ENCODE measurements at regions not wholly inside any gene's neighbourhood (a gene's known extent, or its start where the extent isn't known, plus 50 kb on each side); places are given as distances from the start of the nearest gene placed in this dataset.
A peak's percentile ranks its signal among the peaks of the same experiment; 100 is the strongest.

DNA sequence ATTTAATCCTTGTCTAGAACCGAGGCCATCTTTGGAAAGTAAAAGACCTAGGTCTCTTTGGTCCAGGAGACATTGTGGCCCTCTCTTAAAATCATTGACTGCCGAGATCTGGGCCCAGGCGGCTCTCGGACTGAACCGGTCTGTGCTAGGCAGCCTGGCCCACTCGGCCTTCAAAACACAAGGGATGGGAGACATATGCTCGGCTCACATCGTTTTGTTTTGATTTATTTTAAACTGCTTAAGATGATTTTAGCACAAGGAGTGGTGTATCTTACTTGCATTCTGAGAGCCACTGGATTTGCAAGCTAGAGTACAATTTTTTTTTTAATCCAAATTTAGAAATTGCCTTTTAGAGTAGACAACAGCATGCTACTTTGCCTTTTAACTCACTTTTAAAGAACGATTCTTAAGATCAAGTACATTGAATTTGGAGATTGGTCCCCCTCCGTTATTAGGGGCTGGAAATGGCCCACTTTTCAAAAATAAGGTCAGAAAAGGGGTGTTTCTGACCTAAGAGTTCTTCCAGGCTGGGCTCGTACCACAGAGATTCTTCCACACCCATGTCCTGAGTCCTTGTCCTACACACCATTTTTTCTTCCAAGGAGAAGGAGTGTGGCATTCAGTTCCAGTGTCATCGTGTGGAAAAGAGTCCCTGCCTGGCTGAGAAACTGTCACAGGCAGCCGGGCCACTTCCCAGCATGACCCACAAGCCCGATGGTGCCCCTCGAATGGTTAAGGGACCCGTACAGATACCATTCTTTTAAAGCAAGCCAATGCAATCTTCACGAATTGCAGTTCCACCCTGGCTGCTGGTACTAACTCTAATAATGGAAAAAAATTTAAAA, 80.5 kb upstream of the WNT7B start:
- Histone ChIP-seq H3K36me3 (ENCODE audit: insufficient read depth, low read length) (peaks cover 8% of the 10 kb centered on the region), H3K4me1 (ENCODE audit: control insufficient read depth, insufficient read depth, low read length) (peaks cover 82% of the 10 kb centered on the region), H3K27me3 (ENCODE audit: control insufficient read depth, insufficient read depth, low read length) (no peaks in the 10 kb centered on the region), H3K4me2 (ENCODE audit: low read length) (peak overlapping the region; percentile 99), H3K9ac (ENCODE audit: low read depth, low read length) (peak overlapping the region; percentile 94), H3K9me3 (replicated peaks; ENCODE audit: low read length) (no peaks in the 10 kb centered on the region), H3K4me3 (ENCODE audit: low read length) (peak overlapping the region; percentile 87)

DNA sequence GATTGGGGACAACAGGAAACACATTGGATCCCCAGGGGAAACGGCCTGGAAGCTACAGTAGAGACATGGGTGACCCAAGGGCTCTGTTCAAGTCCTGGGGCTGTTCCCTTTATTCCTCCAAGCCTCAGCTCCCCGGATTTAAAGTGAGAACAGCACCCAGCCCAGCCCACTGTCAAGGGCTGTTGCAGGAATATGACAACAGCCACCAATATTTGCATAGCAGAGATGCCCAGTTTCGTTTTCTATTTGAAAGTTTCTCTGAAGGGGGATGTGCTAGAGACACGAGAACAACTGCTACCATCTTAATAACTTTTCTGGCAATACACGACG, 81.1 kb upstream of the WNT7B start:
- H3K4me3 ChIP-seq (ENCODE audit: low read length) = peak overlapping the region; percentile 87

DNA sequence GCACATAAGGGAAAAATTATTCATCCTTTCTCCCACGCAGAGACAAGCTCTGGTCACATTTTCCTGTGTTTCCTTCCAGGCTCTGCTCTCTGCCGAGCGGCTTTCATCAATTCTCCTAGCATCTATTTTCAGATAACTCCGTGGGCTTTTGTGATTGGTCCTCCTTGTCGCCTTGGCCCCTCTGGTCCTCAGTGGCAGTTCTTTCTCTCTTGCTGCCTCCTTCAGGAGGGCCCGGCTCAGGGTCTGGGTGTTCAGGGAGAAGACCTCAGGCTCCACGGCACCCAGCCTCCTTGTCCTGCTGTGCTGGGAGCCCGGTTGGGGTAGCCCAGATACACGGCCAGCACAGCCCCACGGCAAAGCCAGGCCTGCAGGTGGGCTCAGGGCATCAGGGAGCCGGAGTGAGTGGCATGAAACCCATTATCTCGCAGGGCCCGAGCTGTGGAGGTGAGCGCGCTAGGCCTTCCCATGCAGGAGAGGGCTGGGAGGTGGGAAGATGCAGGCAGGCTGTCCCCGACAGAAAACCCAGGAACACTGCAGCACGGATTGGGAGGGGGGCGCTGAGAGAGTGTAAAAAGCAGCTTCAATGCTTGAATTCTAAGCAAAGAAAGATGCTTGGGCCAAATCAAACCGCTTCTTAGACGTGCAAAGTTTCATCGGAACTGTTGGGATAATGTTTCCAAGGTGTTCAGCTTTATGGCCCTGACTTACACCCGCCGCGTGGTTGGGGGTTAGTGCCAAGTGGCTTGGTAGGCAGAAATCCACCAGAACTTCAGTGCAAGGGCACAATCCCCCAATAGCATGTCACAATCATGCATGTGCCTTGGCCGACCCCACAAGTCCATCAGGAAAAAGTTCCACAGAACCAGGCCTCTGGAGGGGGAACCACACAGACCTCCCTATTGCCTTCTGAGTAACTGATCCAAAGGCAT, 81.9 kb upstream of the WNT7B start:
- Histone ChIP-seq H3K4me1 (ENCODE audit: control insufficient read depth, insufficient read depth, low read length) (peaks cover 87% of the 10 kb centered on the region), H3K4me2 (ENCODE audit: low read length) (peak overlapping the region; percentile 99), H3K9ac (ENCODE audit: low read depth, low read length) (peak overlapping the region; percentile 94), H3K36me3 (ENCODE audit: insufficient read depth, low read length) (peaks cover 8% of the 10 kb centered on the region), H3K4me3 (ENCODE audit: low read length) (peak overlapping the region; percentile 87), H3K9me3 (replicated peaks; ENCODE audit: low read length) (no peaks in the 10 kb centered on the region), H3K27me3 (ENCODE audit: control insufficient read depth, insufficient read depth, low read length) (no peaks in the 10 kb centered on the region)

More for the DNA sequence above, 81.1 kb upstream of the WNT7B start:
- Histone ChIP-seq H3K9ac (ENCODE audit: low read depth, low read length) (peak overlapping the region; percentile 94), H3K27me3 (ENCODE audit: control insufficient read depth, insufficient read depth, low read length) (no peaks in the 10 kb centered on the region), H3K4me2 (ENCODE audit: low read length) (peak overlapping the region; percentile 99), H3K9me3 (replicated peaks; ENCODE audit: low read length) (no peaks in the 10 kb centered on the region), H3K4me1 (ENCODE audit: control insufficient read depth, insufficient read depth, low read length) (peaks cover 82% of the 10 kb centered on the region), H3K36me3 (ENCODE audit: insufficient read depth, low read length) (peaks cover 8% of the 10 kb centered on the region)

DNA sequence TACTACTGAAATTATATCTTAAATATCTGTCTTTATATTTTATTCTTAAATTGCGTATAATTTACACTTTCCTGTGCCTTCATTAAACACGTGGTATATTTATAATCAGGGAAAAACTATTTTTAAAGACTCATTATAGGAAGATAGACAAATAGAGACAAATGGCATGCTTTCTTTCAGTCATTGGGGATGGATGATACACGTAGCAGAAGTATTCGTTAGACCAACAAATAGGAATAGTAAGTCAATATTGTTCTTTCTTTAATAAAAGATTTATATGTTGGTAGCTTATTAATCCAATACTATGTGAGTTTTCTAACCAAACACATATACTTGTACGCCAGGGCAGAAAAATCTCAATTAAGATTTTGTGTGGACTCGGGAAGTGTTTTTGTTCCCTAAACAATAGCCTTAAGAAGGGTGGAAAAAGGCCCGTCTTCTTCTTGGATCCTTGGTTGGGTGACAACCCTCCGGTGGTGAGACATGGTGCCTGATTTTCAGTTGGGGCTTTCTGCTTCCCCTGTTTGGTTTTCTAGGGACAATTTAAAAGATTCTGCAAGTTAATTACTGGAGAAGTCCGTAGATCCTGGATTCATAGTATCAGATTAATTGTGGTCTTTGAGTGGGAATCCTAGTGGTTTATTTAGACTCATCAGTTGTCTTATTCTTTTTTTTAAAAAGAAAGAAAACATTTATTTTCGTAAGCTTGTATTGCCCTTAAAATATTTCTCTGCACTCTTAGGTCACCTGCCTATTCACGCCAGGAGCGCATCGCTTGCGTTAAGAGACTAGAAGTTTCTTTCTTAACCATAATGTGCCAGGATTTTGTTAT, 83.5 kb upstream of the WNT7B start:
- peaks cover 86% of the 10 kb centered on the region for H3K4me1 ChIP-seq (ENCODE audit: control insufficient read depth, insufficient read depth, low read length)
- peak overlapping the region; percentile 28 for H3K4me3 ChIP-seq (ENCODE audit: low read length)
- H3K36me3 ChIP-seq (ENCODE audit: insufficient read depth, low read length) = peaks cover 8% of the 10 kb centered on the region
- H3K4me2 ChIP-seq (ENCODE audit: low read length) = peak overlapping the region; percentile 76
- no peaks in the 10 kb centered on the region for H3K27me3 ChIP-seq (ENCODE audit: control insufficient read depth, insufficient read depth, low read length)
- peak overlapping the region; percentile 95 for H3K9ac ChIP-seq (ENCODE audit: low read depth, low read length)
- H3K9me3 ChIP-seq (replicated peaks; ENCODE audit: low read length) = no peaks in the 10 kb centered on the region

DNA sequence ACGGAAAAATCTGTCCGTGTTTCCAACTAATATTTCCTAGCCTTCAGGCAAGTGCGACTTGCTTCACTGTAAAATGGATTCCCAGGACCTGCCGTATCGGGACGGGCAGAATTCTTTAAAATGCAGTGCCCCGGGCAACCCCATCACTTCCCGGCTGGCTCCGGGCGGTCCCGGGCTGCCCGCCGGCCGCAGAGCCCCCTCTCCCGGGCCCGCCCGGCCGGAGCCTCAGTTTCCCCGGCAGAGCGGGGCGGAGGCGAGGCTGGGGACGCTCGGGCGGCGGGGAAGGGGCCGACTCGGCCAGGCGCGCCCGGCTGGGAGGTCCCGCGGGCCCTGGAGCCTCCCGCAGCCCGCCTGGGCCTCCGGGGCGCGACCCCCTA, 84.2 kb upstream of the WNT7B start:
- peak overlapping the region; percentile 76 for H3K4me2 ChIP-seq (ENCODE audit: low read length)
- H3K27me3 ChIP-seq (ENCODE audit: control insufficient read depth, insufficient read depth, low read length) = no peaks in the 10 kb centered on the region
- peaks cover 8% of the 10 kb centered on the region for H3K36me3 ChIP-seq (ENCODE audit: insufficient read depth, low read length)
- H3K9me3 ChIP-seq (replicated peaks; ENCODE audit: low read length) = no peaks in the 10 kb centered on the region
- peaks cover 84% of the 10 kb centered on the region for H3K4me1 ChIP-seq (ENCODE audit: control insufficient read depth, insufficient read depth, low read length)
- H3K4me3 ChIP-seq (ENCODE audit: low read length) = peak overlapping the region; percentile 28
- H3K9ac ChIP-seq (ENCODE audit: low read depth, low read length) = peak overlapping the region; percentile 95

DNA sequence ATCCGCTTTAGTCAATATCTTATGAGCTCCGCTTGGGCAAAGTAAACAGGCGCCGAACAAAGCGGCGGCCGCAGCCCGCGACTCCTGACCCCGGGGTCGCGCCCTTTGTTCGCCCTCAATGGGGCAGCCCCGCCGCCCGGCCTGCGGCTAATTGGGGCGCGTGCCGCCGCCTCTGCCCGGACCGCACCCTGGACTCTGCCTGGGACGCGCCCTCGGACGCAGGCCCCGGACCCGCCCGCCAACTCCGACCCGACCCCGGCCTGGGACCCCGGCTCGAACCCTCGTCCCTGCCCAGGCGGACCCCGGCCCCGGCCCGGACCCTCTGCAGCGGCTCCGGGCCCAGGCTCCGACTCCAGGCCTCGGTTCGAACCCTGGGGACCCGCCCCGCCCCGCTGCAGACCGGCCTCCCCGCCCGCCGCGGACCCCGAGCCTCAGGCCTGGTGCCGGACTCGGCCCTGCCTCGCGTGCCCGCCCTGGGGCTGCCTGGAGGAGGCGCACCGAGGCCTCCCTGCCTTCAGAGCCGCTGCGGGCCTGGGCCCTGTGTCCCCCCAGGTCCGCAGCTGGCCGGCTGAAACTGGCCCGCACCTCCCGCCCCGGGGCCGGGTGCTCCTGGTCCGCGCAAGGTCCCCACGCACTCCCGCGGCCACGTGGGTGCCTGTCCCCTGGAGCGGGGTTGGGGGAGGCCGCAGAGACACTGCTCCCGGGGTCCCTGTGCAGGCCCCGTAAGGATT, 84.7 kb upstream of the WNT7B start:
- Histone ChIP-seq H3K4me3 (ENCODE audit: low read length) (peak overlapping the region; percentile 68), H3K36me3 (ENCODE audit: insufficient read depth, low read length) (peaks cover 8% of the 10 kb centered on the region), H3K9me3 (replicated peaks; ENCODE audit: low read length) (no peaks in the 10 kb centered on the region), H3K9ac (ENCODE audit: low read depth, low read length) (peak overlapping the region; percentile 95), H3K27me3 (ENCODE audit: control insufficient read depth, insufficient read depth, low read length) (no peaks in the 10 kb centered on the region), H3K4me1 (ENCODE audit: control insufficient read depth, insufficient read depth, low read length) (peaks cover 81% of the 10 kb centered on the region), H3K4me2 (ENCODE audit: low read length) (peak overlapping the region; percentile 86)

DNA sequence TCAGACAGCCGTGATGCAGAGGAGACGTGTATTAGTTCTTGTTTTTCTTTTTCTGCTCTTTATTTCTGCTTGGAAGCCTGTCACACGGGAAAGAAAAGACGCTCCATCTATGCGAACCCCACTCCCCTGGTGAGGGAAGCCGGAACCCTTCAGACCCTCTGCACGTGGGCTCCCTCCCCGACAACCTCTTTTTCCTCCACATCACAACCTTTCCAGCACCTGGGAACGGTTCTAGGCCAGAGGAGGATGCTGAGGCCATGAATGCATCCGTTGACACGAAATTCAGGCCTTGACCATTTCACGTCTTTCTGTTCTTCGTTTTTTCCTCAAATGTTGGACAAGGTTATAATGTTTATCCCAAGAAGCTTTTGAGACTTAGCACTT, 85.3 kb upstream of the WNT7B start:
- Histone ChIP-seq H3K4me2 (ENCODE audit: low read length) (peak overlapping the region; percentile 86), H3K9me3 (replicated peaks; ENCODE audit: low read length) (no peaks in the 10 kb centered on the region), H3K27me3 (ENCODE audit: control insufficient read depth, insufficient read depth, low read length) (no peaks in the 10 kb centered on the region), H3K36me3 (ENCODE audit: insufficient read depth, low read length) (peaks cover 8% of the 10 kb centered on the region), H3K4me3 (ENCODE audit: low read length) (peak overlapping the region; percentile 68), H3K9ac (ENCODE audit: low read depth, low read length) (peak overlapping the region; percentile 95), H3K4me1 (ENCODE audit: control insufficient read depth, insufficient read depth, low read length) (peaks cover 81% of the 10 kb centered on the region)

DNA sequence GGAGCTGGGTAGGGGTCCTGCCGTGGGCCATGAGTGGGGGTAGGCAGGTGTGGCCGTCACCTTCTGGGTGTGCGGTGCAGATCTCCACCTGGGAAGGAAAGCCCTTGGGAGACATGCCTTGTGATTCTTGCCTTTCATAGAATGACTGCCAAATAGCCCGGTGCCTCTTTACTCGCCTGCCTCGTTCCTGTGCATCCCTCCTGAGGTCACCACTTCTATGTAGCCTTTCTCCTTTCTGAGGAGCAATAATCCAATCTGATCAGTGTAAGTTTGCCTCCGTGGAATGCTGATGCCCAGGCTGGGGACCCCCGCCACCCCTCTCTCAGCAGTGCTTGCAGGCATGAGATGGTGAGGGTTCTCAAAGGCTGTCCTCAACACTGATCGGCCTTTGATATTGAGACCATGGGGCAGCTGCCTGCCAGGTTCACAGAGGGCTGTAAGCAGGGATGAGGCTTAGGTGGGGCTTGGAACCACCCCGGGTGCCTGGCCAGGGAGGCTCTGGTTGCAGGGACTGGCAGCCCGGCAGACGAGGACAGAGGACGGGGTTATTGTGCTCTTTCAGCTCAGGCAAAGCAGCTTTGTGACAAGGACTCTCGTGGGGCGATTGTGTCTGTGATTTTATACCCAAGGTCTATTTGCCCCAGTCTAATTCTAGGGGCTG, 86.1 kb upstream of the WNT7B start:
- Histone ChIP-seq H3K9ac (ENCODE audit: low read depth, low read length) (peak overlapping the region; percentile 95), H3K9me3 (replicated peaks; ENCODE audit: low read length) (no peaks in the 10 kb centered on the region), H3K36me3 (ENCODE audit: insufficient read depth, low read length) (no peaks in the 10 kb centered on the region), H3K4me2 (ENCODE audit: low read length) (peak overlapping the region; percentile 86), H3K4me1 (ENCODE audit: control insufficient read depth, insufficient read depth, low read length) (peaks cover 81% of the 10 kb centered on the region), H3K4me3 (ENCODE audit: low read length) (peak overlapping the region; percentile 68), H3K27me3 (ENCODE audit: control insufficient read depth, insufficient read depth, low read length) (no peaks in the 10 kb centered on the region)

DNA sequence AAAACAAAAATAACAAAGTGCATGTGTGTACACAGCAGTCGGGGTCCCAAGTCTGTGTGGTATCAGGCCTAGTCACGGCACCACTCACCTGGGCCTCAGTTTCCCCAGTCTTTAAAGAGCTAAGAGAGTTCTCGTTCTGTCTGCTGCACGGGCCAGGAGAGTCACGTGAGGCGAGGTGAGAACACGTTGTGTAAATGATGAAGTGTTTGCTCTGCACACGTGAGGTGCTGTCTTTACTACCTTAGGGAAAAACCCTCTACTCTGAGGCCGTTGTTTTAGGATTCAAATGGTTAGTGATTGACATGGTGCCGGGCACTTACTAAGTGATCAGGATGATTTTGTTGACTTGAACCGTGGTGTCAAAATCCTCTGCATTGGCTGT, 86.5 kb upstream of the PPARA start:
- Histone ChIP-seq H3K36me3 (ENCODE audit: insufficient read depth, low read length) (no peaks in the 10 kb centered on the region), H3K9ac (ENCODE audit: low read depth, low read length) (peak overlapping the region; percentile 95), H3K4me2 (ENCODE audit: low read length) (peak overlapping the region; percentile 86), H3K27me3 (ENCODE audit: control insufficient read depth, insufficient read depth, low read length) (no peaks in the 10 kb centered on the region), H3K9me3 (replicated peaks; ENCODE audit: low read length) (no peaks in the 10 kb centered on the region), H3K4me1 (ENCODE audit: control insufficient read depth, insufficient read depth, low read length) (peaks cover 81% of the 10 kb centered on the region), H3K4me3 (ENCODE audit: low read length) (peak overlapping the region; percentile 68)

DNA sequence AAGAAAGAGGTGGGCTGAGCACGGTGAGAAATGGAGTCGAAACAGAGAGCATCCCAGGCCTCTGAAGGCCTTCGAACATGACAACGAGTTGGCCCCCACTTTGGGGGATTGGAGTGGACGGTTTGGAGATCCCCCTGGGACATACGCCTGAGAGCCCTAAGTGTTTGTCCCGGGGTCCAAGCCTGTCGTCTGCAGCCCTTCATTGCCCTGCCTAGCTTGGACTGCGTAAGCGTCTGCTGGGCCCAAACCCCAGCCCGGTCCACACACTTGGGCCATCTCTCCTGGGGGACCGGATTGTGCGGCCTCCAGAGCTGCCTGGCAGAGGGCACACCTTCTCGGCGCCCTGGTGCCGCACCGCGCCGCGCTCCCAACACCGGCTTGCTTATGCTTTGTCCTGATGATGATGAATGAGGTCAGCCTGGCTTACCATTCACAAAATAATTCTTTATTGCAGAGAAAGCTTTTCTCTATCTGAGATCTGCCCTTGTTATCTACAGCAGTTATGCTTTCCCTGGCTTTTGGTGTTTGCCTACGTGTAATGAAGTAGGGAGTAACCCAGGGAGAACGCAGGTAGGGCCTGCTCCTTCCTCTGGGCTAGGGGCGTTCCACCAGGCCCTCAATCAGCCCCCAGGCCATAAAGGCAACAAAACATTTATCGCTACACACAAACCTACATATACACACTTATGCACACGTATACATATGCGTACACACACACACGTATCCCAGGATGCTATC, 85.9 kb upstream of the PPARA start:
- Histone ChIP-seq H3K36me3 (ENCODE audit: insufficient read depth, low read length) (no peaks in the 10 kb centered on the region), H3K4me2 (ENCODE audit: low read length) (peak overlapping the region; percentile 86), H3K9ac (ENCODE audit: low read depth, low read length) (peak overlapping the region; percentile 95), H3K9me3 (replicated peaks; ENCODE audit: low read length) (no peaks in the 10 kb centered on the region), H3K4me3 (ENCODE audit: low read length) (peak overlapping the region; percentile 68), H3K27me3 (ENCODE audit: control insufficient read depth, insufficient read depth, low read length) (no peaks in the 10 kb centered on the region), H3K4me1 (ENCODE audit: control insufficient read depth, insufficient read depth, low read length) (peaks cover 76% of the 10 kb centered on the region)

Measured in skeletal muscle satellite cell (primary cell).